ENCODE measurements at regions not wholly inside any gene's neighbourhood (a gene's known extent, or its start where the extent isn't known, plus 50 kb on each side); places are given as distances from the start of the nearest gene placed in this dataset.

DNA sequence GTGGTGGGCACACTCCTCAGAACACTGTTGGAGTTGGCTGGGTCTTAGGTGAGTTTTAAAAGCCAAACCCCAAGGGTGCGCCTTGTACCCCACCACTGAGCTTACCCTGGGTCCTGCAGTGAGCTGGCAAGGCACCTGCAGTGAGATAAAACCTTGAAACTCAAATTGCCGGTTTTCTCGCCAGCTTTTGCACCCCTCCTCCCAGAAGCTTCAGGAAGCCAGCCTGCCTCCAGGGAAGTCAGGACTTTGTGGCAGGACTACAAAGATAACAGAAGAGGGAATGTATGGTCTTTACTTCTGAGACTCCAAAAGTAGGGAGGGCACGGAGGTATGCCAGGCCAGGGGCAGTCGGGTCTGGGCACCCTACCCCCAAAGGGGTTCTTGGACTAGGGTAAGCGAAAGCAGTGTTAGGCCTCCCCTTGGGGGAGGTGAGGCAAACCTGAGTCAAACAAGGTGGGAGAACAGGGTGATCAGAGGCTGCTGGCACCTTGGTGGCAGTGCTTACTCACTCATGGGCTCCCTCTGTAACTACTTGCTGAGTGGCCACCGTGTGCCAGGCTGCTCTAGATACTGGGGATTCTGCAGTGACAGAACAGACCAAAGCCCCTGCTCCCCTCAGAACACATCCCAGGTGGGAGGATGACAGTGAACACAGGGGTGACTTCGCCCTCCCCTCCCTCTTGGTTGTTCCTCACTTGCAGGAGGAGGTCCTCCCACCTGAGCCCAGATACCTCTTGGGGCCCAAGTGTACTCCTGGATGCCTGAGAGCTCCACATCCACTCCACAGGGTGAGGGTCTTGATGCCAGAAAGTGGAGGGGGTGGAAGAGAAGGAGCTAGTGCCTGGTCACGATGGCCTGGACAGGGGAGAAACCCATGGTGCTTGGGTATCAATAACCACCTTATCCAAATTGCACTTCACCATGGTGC is 69.3 kb upstream of the RGPD5 start:
- TF ChIP-seq, protein P1, sequence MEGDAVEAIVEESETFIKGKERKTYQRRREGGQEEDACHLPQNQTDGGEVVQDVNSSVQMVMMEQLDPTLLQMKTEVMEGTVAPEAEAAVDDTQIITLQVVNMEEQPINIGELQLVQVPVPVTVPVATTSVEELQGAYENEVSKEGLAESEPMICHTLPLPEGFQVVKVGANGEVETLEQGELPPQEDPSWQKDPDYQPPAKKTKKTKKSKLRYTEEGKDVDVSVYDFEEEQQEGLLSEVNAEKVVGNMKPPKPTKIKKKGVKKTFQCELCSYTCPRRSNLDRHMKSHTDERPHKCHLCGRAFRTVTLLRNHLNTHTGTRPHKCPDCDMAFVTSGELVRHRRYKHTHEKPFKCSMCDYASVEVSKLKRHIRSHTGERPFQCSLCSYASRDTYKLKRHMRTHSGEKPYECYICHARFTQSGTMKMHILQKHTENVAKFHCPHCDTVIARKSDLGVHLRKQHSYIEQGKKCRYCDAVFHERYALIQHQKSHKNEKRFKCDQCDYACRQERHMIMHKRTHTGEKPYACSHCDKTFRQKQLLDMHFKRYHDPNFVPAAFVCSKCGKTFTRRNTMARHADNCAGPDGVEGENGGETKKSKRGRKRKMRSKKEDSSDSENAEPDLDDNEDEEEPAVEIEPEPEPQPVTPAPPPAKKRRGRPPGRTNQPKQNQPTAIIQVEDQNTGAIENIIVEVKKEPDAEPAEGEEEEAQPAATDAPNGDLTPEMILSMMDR (IDR thresholded peaks at IDR 0.05) = no peak
- TF ChIP-seq POLR2A (IDR thresholded peaks at IDR 0.05) = no peak
